HG03575 (cell line): ENCODE measurements at regions not wholly inside any gene's neighbourhood (a gene's known extent, or its start where the extent isn't known, plus 50 kb on each side); places are given as distances from the start of the nearest gene placed in this dataset.
"Not testable (repeated sequence)": the region's sequence is repeated elsewhere in the genome, so short reads cannot be mapped to it uniquely, and the experiment has no call there.

ENCODE experiments used
- ATAC-seq: cut with Tn5 transposase; IDR thresholded peaks from one replicate; pipeline ENCODE4 v1.9.1; 2021; ENCODE audit not compliant: unreplicated experiment, insufficient number of reproducible peaks, low FRiP score; ENCODE audit errors: extremely low read depth

DNA sequence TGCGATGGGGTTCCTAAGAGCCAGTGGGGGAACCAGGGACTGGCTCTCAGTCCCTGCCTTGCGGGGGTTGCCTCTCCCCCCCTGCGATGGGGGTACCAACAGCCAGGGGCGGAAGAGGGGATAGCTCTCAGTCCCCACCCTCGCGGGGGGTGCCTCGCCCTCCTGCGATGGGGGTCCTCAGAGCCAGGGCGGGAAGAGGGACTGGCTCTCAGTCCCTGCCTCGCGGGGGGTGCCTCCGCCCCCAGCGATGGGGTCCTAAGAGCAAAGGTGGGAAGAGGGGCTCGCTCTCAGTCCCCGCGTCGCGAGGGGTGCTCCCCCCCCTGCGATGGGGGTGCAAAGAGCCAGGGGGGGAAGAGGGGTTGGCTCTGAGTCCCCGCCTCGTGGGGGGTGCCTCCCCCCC lies 162.0 kb downstream of the ATP6V0E2 start:
- ATAC-seq = not testable (repeated sequence)

DNA sequence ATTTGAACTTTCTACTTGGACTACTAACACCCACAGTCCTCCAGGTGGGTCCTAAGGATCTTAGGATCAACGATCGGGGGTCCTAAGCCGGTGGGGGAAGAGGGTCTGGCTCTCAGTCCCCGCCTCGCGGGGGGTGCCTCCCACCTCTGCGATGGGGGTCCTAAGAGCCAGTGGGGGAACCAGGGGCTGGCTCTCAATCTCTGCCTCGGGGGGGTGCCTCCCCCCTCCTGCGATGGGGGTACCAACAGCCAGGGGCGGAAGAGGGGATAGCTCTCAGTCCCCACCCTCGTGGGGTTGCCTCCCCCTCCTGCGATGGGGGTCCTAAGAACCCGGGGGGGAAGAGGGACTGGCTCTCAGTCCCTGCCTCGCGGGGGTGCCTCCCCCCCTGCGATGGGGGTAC lies 165.3 kb downstream of the ATP6V0E2 start:
- ATAC-seq = not testable (repeated sequence)

DNA sequence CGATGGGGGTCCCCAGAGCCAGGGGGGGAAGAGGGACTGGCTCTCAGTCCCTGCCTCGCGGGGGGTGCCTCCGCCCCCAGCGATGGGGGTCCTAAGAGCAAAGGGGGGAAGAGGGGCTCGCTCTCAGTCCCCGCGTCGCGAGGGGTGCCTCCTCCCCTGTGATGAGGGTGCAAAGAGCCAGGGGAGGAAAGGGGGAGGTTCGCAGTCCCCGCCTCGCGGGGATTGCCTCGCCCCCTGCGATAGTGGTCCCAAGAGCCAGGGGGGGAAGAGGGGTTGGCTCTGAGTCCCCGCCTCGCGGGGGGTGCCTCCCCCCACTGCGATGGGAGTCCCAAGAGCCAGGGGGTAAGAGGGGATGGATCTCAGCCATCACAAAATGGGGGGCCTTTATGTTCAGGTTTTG lies 168.5 kb downstream of the ATP6V0E2 start:
- ATAC-seq = not testable (repeated sequence)

DNA sequence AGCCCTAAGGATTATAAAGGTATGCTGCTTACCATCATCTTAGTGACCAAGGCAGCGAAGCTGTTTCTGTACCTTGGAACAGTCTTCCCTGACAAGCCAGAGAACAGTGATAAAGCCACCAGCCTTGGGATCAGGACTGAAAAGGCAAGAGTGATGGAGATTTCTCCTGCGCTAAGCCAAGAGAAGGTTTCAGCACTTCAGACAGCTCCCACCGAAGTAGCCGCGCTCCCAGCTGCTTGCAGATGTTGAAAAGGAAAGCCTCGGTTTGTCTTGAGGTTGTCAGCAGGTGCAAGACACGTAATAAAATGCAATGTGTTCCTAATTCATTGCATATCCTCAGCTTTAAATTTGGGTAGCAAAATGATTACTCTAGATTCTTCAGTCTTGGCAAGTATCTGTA lies 171.0 kb downstream of the ATP6V0E2 start:
- ATAC-seq = not testable (repeated sequence)

DNA sequence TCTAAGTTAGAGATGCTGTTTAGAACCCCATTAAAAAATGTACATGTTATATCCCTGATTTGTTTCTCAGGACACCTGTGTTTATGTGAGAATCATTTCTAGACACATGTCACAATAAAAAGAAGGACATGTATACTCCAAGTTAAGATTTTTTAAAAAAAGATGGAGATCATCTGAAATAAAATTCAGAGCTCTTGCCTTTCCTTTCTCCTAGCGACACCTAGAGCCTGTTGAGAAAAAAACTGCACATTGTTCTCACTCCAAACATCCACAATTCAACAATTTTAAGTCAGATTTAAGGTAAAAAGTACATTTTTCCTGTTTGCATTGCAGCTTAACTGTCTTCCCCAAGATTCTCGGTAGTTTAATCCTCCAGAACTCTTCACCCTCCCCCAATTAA lies 171.8 kb downstream of the ATP6V0E2 start:
- ATAC-seq = not testable (repeated sequence)

DNA sequence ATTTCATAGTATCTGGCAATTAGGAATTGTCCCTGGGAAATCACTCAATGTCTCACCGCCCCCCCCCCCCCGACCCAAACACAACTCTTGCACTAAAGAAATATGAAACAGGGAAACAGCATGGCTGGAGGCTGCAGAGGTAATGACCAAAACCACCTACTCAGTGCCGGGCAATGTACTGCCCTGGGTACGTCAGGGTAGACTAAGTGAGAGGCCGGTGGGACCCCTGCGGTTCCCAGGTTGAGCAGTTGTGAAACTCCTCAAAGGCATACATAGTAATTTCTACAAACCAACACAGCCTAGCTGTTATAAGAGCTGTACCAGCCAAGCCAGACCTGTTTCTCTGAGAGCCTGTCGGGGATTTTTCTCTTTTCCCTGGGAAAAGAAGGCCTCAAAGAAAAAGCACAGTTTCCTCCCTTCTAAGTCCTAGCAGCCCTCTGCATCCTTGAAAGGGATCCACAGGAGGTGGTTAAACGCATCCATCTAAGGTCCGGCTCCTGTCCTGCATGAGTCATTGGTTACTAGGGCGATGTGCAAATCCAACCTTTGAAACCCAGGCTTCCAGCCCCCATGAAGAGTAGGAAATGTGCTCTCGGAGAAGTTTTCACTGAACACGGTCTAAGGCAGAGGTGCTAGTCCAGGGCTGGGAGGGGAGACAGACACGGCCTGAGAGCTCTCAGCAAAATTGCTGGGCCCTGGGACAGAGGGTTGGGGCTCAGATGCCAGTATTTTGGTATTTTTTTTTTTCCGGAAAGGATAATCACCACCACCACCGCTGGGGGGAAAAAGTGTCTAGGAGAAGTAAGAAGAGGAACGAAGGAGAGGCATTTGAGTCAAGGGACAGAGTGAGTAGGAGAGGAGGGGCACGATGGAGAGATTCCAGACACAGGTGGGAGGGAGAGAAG lies 172.8 kb downstream of the ATP6V0E2 start:
- not testable (repeated sequence) for ATAC-seq

DNA sequence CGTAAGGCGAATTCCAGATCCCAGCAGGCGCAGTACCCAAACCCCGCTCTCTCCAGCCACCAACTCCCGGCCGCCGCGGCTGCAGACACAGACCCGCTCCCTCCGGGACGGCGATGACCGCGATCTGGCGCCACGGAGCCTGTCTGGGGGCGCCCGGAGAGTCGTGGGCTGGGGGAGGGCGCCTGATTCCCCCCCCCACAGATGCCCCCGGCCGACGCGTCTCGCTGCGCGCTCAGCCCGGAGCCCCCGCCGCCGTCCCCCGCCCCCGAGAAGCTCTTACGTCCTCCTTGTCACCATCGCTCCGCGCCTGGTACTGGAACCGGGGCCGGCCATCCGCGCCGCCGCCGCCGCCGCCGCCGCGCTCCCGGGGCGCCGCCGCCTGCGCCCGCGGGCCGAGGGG lies 173.6 kb downstream of the ATP6V0E2 start:
- not testable (repeated sequence) for ATAC-seq

DNA sequence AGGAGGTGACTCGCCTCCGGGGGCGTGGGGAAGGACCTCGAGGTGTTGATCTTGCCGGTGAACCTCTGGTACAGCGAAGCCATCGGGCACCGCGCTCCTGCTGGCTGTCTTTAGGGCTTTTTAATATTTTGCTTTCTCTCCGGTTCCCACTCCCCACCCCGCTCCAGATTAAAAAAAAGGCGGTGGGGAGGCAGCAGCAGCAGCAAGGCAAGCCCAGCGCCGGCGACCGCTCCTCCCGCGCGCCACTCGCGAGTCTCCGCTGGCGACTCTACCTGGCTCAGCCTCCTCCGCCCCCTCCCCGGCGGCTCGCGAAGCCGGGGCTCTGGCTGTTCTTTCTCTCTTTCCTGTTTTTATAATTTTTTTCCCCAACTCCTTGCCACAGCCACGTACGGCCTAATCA lies 174.0 kb downstream of the ATP6V0E2 start:
- ATAC-seq = not testable (repeated sequence)

DNA sequence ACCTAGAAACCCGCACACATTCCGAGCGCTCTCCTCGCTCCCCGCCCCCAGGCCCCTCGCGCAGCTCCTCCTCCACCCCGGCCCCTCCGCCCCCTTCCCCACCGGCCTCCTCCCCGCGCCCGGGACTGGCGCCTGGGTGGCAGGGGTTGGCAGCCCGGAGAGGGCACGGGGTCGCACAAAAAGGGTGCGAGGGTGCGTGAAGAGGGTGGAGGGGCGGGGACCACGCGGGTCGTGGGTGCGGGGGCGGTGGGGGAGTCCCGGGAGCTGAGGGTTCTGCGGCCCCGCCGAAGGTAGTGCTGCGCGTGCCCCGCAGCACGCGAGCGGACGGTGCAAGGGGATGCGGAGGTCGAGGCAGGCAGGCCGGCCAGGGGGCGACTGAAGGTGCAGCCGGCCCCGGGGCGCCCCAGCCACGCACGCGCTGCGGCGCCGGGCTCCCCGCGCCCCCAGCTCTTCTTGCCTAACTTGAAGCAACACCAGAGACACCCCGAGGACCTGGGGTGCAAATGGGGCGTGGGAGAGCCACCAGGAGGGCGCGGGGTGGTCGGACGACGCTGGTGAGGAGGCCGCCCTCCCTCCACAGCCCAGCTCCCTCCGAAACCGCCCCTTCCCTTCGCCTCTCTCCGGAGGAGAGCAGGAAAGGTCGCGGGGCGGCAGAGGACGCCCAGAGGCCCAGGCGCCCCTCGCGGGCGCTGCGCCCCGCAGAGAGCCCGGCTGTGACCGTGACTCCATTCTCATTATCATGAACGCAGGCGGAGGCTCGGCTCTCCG lies 174.7 kb downstream of the ATP6V0E2 start:
- not testable (repeated sequence) for ATAC-seq

DNA sequence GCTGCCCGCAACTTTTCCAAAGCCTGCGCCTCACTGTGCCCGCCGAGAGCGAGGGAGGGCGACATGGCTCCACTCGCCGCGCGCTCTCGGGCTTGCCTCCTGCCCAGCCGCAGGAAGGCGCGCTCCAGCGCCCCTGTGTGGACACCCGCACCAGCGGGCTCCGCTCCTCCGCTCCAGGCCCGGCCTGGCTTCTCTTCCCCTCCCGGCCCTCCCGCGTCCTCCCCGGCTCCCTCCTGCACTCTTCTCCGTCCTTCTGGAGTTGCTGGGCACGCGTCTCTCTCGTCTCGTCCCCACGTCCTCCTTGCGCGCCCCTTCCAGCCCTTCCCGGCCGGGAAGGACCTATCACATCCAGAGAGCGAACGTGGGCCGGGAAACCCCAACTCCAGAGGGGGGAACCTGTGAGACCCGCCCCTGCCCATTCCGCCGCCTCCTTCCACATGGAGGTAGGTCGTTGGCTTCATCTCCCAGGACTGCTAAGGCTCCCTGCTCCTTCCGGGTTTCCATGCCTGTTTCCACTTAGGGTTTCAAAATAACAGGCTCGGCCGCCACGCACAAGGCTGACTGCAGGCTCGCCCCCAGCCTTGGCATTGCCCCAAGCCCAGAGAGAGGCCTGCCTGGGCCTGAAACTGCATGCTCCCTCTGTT lies 175.4 kb downstream of the ATP6V0E2 start:
- ATAC-seq = not testable (repeated sequence)

DNA sequence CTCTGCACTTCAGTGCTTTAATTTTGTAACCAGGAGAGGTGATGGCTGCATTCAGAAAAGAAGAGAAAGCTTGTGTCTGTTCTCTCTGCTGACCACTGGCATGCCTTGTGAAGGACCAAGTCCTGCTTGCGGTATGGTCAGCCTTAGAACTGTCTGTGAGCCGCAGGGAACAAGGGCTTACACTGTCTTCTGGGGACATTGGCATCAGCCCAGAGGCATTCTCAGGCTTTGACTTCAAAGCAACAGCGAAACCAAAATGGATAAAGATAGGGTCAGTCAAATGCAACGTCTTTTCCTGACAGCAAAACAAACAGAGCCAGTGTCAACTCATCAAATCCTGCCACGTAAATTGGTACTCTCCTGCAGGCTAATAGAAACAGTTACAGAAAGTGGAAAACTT lies 179.6 kb downstream of the ATP6V0E2 start:
- ATAC-seq = not testable (repeated sequence)

DNA sequence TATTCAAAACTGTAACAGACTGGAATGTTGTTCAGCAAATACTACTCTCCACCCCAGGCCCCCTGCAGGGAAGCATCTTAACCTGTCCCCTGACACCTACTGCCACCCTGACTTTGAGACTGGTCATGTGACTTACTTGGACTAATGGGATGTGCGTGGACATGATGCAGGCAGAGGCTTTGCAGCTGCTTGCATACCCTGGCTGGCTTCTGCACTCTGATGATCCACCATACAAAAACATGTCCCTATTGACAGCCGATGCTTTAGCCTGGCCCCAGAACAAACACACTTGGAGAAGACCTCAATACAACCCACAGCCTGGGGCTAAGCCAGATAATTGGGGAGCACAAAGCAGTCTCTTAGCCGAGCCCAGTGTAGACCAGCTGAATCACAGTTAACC lies 180.5 kb downstream of the ATP6V0E2 start:
- not testable (repeated sequence) for ATAC-seq

DNA sequence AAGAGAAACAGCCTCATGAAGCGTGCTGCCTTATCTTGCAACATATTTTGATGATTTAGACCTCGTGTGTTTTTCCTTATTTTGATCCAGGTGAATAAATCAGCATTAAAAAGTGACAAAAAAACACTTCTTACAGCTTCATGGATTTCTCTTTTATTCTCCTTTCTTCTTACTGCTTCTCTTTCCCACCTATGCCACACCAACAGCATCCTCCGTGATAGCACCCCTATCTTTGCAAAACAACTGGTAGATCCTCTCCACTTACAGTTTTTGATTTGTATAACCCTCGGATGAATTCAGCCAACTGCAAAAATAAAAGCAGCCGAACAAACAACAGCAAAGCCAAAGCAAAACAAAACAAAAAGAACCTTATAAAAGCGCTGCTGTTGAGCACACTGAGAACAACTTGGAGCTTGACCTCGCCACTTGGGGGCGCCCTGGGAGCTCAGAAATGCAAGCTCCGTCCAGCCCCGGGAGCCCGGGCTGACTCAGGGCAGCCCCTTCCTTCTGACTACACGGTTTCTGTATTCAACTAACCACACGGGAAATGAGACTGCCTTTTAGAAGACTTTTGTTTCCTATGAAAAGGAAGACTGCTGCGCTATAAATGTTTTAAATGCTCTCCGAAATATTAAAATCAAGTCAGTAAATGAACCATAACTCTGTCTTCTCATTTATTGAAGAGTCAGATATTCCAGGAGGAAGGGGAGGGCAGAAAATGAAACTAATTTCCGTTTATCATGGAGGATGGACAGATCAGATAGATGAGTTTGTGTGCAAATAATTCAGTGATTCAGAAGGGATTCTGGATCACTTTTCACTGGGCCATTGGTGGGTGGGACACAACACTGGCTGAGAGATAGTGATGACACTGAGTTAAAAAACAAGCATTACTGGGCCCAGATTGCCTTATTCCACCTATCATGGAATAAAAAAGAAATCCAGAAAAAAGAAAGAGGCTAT lies 186.8 kb downstream of the ATP6V0E2 start:
- peak; percentile 74 for ATAC-seq

DNA sequence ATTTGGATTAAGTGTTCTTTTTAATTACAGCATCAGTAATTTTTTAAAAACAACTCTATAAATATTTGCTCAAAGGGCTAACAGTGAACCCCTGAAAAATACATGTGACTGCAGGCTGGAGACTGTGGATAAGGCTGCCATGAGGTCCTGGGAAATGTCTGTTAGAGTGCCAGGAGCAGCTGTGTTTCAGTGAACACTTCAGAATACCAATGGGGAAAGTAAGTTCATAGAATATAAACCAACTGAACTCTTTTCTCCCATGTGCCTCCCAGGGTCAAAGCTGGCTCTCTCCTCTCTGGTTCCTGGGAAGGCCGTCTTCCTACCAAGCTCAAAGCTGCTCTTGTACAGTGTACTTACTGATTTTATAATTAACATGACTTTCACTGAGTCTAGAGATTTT lies 189.4 kb downstream of the ATP6V0E2 start:
- ATAC-seq = not testable (repeated sequence)

DNA sequence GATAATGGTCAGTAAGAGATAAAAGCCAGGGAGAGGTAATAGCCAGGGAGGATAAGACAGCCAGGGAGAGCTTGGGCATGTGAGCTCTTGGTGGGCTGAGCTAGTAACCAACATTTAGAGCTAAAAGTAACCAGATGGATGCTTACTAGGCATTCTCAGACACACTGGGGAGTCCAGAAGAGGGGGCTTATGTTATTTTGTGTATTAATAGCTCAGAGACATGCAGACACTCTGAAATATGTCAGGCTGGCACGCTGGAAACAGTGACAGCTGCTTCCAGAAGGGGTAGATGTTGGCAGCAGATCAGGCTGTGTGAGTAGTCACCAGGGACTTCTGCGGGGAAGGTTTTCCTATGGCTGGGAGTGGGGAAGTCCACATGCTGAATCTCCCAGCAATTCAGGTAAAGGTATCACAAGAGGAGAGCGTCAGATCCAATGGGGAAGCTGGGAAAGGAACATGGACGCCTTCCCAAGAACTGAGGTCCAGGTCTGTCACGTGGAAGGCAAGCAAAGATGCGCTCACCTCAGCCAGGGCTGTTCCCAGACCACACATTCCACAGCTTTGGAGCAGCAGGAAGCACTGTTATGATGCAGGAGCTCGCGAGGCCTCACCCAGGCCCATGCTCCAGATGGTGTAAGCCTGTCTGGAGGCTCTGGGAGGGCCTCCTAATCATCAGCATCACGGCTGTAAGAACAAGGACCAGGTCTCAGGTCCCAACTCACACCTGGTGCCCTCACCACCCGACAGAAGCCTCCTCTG lies 196.0 kb downstream of the ATP6V0E2 start:
- not testable (repeated sequence) for ATAC-seq

DNA sequence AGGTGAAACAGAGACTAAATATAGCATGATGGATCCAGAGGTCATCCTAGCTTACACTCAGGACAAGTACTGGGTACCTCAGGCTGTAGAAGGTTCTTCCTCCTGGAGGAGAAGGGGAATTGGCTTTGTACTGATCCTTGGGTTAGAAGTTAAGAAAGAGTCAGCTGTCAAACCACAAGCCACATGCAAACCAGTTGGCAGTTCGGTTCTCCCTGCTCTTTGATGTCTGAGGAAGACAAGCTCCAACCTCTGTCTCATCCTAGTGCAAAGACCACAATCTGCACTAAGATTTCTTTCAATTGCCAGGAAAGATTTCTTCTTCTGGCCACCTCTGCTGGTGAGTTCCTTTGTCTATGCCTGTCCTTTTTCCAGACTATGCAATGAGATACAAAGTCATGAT lies 203.8 kb downstream of the ATP6V0E2 start:
- ATAC-seq = not testable (repeated sequence)

DNA sequence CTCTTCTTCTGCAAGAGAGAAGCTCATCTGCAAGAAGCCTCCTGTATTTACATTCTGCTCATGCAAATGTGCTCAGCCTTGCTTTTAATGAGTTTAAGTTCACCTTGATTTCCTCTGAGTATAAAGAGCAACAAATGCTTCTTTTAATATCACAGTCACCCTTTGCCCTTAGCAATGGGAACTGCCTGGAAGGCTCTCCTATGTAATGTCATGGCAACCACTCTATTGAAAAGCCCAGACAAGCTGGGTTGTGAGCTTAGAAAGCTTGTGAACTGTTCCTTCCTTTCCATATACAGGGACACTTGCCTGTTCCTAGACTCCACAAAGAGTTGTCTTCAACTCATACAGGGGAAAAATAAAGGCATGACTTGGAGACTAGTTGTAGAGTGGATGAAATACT lies 208.1 kb downstream of the ATP6V0E2 start:
- not testable (repeated sequence) for ATAC-seq

DNA sequence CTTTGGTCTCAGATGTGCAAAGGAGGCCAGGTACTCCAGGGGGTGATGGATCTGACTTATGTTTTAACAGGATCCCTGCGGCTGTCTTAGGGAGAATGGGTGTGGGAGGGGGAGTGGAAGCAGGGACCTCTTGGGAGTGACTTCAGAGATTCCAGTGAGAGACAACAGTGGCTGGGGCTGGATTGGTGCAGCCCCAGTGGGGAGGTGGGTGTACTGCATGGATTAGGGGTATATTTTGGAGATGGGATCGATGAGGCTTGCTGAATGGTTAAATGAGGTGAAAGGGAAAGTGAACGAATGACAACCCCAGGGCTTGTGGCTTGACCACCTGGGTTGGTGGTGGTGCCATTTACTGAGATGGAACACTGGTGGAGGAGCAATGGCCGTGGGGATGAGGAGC lies 211.0 kb downstream of the ATP6V0E2 start:
- not testable (repeated sequence) for ATAC-seq
